ENCODE measurements at regions not wholly inside any gene's neighbourhood (a gene's known extent, or its start where the extent isn't known, plus 50 kb on each side); places are given as distances from the start of the nearest gene placed in this dataset.

- TF ChIP-seq POLR2AphosphoS5 (IDR thresholded peaks at IDR 0.05) (peak in 1 of 3 donors; percentile 25), POLR2A (IDR thresholded peaks at IDR 0.05) (no peak)
- TF ChIP-seq, protein P1, sequence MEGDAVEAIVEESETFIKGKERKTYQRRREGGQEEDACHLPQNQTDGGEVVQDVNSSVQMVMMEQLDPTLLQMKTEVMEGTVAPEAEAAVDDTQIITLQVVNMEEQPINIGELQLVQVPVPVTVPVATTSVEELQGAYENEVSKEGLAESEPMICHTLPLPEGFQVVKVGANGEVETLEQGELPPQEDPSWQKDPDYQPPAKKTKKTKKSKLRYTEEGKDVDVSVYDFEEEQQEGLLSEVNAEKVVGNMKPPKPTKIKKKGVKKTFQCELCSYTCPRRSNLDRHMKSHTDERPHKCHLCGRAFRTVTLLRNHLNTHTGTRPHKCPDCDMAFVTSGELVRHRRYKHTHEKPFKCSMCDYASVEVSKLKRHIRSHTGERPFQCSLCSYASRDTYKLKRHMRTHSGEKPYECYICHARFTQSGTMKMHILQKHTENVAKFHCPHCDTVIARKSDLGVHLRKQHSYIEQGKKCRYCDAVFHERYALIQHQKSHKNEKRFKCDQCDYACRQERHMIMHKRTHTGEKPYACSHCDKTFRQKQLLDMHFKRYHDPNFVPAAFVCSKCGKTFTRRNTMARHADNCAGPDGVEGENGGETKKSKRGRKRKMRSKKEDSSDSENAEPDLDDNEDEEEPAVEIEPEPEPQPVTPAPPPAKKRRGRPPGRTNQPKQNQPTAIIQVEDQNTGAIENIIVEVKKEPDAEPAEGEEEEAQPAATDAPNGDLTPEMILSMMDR (IDR thresholded peaks at IDR 0.05) = no peak
Measured at GRCh38 chr13:44155422-44156293, 218.0 kb upstream of the SERP2 start.
